SU-DHL-6 (cell line): ENCODE measurements at regions not wholly inside any gene's neighbourhood (a gene's known extent, or its start where the extent isn't known, plus 50 kb on each side); places are given as distances from the start of the nearest gene placed in this dataset.

ENCODE experiments used
- EZH2phosphoT487 ChIP-seq: fragments of 200-600 bp; sonication (generic), shearing (Covaris generic); conservative IDR thresholded peaks from 2 replicates; pipeline ENCODE4 v1.6.1; 2018; ENCODE audit warnings: mild to moderate bottlenecking, antibody characterized with exemption, low read length, moderate library complexity, mixed read lengths
- TF ChIP-seq, protein P1 (sequence below): fragments of 200-600 bp; sonication (generic); IDR thresholded peaks from one replicate; pipeline ENCODE4 v1.5.1; 2017; ENCODE audit warnings: antibody characterized with exemption, mild to moderate bottlenecking, low read length, moderate library complexity; ENCODE audit not compliant: insufficient read depth, poor library complexity, severe bottlenecking

DNA sequence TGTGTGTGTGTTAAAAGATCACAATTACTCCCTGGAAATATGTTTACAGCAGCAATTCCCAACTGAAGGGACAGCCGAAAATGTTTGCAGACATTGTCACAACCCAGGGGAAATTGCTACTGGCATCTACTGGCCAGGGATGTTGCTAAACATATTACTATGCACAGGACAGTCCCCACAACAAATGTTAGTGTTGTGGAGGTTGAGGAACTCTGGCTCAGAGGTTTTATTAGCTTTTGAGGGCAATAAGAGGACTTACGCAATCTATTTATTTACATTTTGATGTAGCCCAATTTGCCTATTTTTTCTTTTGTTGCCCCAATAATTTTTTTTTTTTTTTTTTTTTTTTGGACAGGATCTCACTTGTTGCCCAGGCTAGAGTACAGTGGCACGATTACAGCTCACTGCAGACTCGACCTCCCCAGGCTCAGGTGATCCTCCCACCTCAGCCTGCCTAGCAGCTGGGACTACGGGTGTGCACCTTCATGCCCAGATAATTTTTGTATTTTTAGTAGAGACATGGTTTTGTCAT, 154.1 kb downstream of the RPS12 start:
- TF ChIP-seq, protein P1, sequence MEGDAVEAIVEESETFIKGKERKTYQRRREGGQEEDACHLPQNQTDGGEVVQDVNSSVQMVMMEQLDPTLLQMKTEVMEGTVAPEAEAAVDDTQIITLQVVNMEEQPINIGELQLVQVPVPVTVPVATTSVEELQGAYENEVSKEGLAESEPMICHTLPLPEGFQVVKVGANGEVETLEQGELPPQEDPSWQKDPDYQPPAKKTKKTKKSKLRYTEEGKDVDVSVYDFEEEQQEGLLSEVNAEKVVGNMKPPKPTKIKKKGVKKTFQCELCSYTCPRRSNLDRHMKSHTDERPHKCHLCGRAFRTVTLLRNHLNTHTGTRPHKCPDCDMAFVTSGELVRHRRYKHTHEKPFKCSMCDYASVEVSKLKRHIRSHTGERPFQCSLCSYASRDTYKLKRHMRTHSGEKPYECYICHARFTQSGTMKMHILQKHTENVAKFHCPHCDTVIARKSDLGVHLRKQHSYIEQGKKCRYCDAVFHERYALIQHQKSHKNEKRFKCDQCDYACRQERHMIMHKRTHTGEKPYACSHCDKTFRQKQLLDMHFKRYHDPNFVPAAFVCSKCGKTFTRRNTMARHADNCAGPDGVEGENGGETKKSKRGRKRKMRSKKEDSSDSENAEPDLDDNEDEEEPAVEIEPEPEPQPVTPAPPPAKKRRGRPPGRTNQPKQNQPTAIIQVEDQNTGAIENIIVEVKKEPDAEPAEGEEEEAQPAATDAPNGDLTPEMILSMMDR = no peak
- TF ChIP-seq EZH2phosphoT487 = no peak
